HG02610 (cell line): ENCODE measurements at regions not wholly inside any gene's neighbourhood (a gene's known extent, or its start where the extent isn't known, plus 50 kb on each side); places are given as distances from the start of the nearest gene placed in this dataset.

Experiments used
- ATAC-seq: cut with Tn5 transposase; IDR thresholded peaks from one replicate; pipeline ENCODE4 v1.9.1; 2021; ENCODE audit warnings: mild to moderate bottlenecking, moderate library complexity; ENCODE audit not compliant: unreplicated experiment

GRCh38 chr10:3361640-3362039 lies 189.1 kb upstream of the PITRM1 start:
- ATAC-seq, result no peak

GRCh38 chr10:3357737-3358136 lies 185.2 kb upstream of the PITRM1 start:
- ATAC-seq, result no peak

DNA sequence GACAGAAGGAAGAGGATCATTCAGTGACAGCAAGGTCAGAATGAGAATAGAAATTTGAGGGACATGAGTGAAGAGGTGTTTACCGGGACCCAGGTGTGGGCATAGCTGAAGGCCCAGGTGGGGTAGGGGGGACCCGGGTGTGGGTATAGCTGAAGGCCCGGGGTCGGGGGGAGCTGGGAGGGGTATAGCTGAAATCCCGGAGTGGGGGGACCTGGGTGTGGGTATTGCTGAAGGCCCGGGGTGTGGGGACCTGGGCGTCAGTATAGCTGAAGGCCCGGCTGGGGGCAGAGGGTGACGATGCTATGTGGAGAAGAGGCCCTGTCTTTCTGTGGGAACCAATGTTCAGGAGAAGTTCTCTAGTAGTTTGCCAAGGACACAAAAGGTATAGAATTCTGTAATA lies 183.0 kb upstream of the PITRM1 start:
- no peak for ATAC-seq

DNA sequence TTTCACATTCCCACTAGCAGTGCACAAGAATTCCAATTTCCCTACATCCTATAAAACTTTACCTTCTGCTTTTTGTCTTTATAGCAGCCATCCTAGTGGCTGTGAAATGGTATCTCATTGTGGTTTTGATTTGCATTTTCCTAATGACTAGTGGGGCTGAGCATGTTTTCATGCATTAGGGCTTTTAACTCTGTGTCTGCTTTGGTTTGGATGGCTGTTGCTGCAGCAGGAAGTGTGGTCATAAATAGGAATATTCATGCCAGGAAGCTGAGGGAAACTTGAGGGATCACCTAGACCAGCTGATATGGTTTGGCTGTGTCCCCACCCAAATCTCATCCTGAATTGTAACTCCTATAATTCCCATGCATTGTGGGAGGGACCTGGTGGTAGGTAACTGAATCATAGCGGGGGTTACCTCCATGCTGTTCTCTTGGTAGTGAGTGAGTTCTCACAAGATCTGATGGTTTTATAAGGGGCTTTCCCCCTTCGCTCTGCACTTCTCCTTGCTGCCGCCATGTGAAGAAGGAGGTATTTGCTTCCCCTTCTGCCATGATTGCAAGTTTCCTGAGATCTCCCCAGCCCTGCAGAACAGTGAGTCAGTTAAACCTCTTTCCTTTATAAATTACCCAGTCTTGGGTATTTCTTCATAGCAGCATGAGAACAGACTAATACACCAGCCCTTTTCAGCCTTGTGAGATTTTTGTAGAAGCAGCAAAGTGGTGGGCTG lies 181.8 kb upstream of the PITRM1 start:
- ATAC-seq, result no peak

- no peak for ATAC-seq
Measured at GRCh38 chr10:3353235-3353634, 180.7 kb upstream of the PITRM1 start.

DNA sequence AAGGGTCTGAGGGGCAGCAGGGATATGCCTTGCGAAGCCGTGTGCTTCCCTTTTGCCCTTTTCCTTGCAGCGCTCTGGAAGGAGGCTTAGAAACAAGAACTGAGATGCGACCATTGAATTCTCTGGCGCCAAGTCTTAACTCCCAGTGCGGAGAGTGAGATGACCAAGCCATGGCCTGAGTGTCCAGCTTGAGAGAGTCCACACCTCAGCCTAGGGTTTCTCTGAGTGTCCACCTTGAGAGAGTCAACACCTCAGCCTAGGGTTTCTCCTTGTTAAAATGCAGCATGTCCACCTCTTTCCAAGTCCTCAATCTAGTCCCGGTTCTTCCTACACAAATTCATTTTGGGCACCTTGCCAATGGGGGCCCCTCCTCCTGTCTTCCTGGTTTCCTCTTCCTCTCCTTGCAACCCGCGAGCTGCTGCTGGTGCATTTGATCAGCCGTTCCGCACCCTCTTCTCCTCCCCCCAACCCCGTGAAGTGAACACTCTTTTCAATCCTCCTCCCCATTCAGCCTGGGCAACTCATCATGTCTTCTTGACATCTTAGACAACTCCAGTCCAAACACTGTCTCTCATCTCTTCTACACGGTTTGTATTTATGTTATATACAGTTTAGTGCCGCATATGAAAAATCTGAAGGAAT lies 178.2 kb upstream of the PITRM1 start:
- no peak for ATAC-seq

DNA sequence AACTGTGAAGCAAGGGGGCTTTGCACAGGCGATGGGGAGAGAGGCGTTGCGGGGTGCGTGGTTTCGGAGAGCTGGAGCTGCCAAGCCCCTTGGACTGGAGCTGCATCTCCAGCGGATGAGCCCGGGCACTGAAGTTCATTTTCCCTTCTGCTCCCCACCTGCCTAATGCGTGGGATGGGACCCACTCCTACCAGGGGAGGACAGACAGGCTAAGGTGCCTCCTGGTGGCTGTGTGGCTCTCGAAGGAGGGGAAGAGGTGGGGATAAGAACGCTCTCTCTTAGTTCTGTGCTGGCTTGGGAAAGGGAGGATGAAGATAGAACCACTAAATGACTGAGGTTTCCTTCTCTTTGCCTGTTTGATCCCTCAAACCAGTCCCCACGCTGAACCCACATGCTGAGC lies 177.6 kb upstream of the PITRM1 start:
- no peak for ATAC-seq

GRCh38 chr10:3348564-3348963 lies 176.0 kb upstream of the PITRM1 start:
- no peak for ATAC-seq

DNA sequence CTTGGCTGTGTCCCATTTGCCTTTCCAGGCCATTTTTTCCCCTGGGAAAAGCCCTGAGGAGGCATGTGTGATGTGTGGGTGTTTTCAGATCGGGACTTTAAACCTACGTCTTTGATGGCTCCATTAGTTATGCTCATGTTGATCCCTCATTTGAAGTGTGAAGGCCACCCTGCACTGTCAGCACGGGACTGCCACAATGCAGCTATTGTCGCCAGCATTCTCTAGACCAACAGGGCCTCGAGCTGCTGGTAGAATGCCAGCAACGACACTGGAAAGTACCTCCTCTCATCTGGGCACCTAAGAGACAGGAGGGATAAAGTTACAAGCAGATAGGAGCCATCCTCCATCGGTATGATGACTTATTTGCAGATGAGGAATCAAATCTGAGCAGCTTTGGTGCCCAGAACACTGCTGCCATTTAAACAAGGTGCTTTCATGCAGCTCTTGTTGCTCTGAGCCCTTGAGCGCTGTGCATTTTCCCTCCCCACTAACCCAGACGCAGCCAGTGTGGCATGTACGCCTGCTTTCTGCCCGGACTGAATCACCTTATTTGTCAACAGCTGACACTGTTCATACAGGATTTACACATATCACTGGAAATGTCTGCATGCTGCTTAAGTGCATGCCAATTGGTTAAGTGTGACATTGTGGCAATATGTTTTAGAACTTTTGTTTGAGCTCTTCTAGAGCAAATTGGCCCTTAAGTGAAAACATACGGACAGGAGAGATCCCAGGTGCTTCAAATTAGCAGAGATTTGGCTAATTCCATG lies 175.0 kb upstream of the PITRM1 start:
- ATAC-seq, result no peak

- no peak for ATAC-seq
Measured at GRCh38 chr10:3346851-3347250, 174.3 kb upstream of the PITRM1 start.

DNA sequence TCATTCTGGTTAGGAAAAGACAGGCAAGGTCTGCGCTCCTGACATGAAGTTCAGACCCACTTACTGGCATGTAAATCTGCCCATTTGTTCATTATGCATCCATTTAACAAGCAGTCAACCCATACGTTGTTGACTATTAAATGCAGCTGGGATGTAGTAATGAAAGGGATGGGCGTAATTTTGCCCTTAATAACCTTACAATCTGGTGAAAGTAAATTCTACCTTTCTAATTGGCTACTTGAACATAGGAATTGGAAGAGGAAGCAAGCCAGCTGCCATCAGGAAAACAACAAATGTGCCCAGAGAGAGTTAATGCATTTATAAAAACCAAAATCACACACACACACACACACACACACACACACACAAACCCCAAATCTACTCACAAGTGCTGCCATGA lies 170.2 kb upstream of the PITRM1 start:
- no peak for ATAC-seq

- no peak for ATAC-seq
Measured at GRCh38 chr10:3340127-3340730, 167.6 kb upstream of the PITRM1 start.

GRCh38 chr10:3339531-3339950 lies 167.0 kb upstream of the PITRM1 start:
- ATAC-seq, result no peak

DNA sequence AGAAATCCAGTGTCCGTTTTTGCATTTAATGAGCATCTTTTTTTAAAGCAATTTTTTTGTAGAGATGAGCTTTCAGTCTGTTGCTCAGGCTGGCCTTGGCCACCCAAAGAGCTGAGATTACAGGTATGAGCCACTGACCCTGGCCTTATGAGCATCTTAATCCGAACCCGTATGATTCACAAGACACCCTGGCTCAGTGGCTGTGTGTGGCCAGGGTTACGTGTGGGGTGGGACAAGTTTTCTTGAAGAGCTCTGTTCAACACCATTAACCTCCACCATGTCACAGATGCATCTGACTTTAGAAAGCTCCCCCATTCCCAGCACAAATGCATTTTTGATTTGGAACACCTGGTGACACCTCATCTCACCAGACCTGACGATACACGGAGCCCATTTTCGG lies 166.5 kb upstream of the PITRM1 start:
- no peak for ATAC-seq

- no peak for ATAC-seq
Measured at GRCh38 chr10:3337741-3338140, 165.2 kb upstream of the PITRM1 start.

DNA sequence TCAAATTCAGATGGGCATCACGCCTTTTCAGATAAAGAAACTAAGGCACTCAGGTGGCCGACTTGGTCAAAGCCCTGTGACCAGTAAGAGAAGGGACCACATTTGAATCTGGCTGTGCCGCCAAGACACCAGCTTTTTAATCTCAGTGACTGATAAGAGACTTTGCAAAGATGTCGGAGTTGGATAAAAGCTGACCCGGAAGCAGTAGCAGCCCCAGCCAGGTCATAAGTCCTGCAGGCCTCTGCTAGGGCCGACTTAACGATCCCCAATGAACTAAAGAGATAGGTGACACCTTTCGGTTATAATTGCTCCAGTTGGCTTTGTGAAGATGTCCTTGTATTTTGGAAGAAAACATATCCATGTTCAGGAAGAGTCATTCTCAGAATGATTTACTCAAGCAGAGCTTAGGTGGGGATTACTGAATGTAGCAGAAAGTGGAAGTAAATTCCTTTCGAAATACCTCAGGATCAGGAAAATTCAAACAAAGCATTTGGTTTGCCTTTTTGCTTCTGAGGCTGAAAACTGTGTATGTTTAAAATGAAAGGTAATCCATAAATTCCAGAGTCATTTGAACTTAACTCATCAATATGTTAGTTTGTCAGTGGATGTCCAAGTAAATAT lies 164.2 kb upstream of the PITRM1 start:
- no peak for ATAC-seq

- no peak for ATAC-seq
Measured at GRCh38 chr10:3333426-3333825, 160.8 kb upstream of the PITRM1 start.

DNA sequence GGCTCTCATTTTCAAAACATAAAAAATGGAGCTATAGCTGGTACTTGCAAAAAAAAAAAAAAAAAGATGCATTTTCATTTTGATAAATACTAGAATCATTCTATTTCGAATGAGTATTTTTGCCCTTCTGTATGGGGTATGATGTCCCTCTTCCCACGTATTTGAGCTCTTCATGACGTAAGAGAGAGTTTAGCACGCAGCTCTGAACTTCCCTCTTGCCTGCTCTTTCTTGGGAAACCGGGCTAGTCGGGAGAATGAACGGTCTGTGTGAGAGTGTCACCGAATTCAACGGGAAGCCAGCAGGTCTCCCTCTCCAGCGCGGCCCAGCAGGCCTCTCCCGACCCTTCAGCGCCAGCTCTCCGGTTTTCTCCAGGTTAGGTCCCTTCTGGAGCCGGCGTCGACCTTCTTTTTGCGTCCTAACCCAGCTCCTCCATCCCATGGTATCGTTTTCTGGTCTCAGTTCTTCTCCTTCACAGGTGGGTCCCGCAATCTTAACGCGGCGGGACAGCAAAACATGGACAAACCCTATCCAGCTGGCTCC lies 159.2 kb upstream of the PITRM1 start:
- ATAC-seq, result no peak

- no peak for ATAC-seq
Measured at GRCh38 chr10:3331187-3331586, 158.6 kb upstream of the PITRM1 start.

- ATAC-seq, result no peak
Measured at GRCh38 chr10:3330663-3331062, 158.1 kb upstream of the PITRM1 start.
